NCI-H82 (cell line): ENCODE measurements at regions not wholly inside any gene's neighbourhood (a gene's known extent, or its start where the extent isn't known, plus 50 kb on each side); places are given as distances from the start of the nearest gene placed in this dataset.
"Not testable (repeated sequence)": the region's sequence is repeated elsewhere in the genome, so short reads cannot be mapped to it uniquely, and the experiment has no call there.

ENCODE experiments used
- DNase-seq: peaks from one replicate; lab custom pipeline; 2025; lab: John Stamatoyannopoulos, UW

GRCh38 chrX:75873993-75874392 is 88.9 kb upstream of the MAGEE2 start:
- DNase-seq = no peak

GRCh38 chrX:75883446-75883845 is 98.4 kb upstream of the MAGEE2 start:
- no peak for DNase-seq

- DNase-seq = no peak
Measured at GRCh38 chrX:75887833-75888232, 102.8 kb upstream of the MAGEE2 start.

- DNase-seq = no peak
Measured at GRCh38 chrX:75892749-75893148, 107.7 kb upstream of the MAGEE2 start.

GRCh38 chrX:75893281-75893680 is 108.2 kb upstream of the MAGEE2 start:
- no peak for DNase-seq

- DNase-seq = no peak
Measured at GRCh38 chrX:75911716-75912115, 126.7 kb upstream of the MAGEE2 start.

GRCh38 chrX:75957107-75957610 is 172.1 kb upstream of the MAGEE2 start:
- DNase-seq = peak; percentile 0

DNA sequence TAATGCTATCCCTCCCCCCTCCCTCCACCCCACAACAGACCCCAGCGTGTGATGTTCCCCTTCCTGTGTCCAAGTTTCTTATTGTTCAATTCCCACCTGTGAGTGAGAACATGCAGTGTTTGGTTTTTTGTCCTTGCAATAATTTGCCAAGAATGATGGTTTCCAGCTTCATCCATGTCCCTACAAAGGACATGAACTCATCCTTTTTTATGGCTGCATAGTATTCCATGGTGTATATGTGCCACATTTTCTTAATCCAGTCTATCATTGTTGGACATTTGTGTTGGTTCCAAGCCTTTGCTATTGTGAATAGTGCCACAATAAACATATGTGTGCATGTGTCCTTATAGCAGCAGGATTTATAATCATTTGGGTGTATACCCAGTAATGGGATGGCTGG is 176.3 kb upstream of the MAGEE2 start:
- DNase-seq = not testable (repeated sequence)

DNA sequence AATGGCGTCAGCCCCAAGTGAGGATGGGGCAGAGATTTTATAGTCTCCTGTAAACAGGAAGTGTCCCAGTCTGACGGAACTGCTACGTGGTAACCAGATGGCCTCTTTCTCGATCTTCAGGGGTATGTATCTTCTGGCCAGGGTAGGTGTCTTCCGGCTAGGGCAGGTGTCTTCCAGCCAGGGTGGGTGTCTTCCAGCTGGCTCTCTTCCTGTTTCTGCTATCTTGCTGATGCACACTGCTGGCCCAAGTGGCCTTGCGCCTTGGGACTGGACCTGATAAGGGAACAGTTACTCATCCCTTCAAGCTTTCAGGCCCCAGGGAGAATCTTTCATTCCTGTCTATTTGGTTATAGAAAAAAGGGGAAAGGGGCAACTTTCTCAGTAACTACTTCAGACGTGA is 178.7 kb upstream of the MAGEE2 start:
- DNase-seq = no peak

GRCh38 chrX:75968293-75968692 is 183.2 kb upstream of the MAGEE2 start:
- peak; percentile 18 for DNase-seq

GRCh38 chrX:75986976-75987375 is 185.9 kb upstream of the PBDC1 start:
- DNase-seq = no peak

DNA sequence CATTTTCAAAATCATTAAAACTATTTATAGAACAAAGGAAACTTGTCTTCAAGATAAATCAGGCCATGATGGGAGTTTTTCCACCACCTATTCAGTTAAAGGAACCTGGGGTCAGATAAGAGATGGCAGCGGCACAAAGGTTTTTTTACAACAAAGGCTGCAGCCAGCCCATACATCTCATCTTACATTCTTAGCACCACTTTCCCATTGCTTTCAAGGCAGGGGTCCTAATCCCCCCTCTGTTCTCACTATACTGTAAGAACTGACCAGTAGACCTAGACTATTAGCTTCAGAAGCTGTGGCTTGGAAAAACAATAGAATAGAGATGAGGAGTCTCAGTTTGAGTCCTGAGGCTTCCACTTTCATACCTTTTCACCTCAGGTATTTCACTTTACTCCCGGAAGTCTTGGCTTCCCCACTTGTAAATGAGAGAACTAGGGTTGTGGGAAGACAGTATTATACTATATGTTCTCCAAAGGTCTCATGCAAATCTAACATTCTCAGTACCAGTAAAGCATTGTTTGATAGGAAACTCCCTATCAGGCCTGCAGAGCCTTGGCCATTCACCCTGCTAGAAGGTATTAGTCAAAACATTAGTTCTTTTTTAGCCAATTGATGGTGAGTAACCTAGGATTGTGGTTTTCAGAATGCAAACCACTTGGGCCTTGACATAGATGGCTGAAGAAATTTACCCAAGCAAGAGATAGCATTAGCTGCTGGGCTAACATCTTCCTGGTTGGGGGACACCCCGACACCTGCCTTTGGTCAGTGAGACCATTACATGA is 182.9 kb upstream of the PBDC1 start:
- no peak for DNase-seq

DNA sequence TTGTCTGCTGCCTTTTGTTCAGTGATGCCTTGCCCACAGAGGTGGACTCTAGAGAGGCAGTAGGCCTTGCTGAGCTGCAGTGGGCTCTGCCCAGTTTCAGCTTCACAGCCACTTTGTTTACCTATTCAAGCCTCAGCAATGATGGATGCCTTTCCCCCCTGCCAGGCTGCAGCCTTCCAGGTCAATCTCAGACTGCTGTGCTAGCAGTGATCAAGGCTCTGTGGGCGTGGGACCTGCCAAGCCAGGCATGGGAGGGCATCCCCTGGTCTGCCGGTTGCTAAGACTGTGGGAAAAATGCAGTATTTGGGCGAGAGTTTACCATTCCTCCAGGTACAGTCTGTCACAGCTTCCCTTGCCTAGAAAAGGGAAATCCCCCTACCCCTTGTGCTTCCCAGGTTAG is 175.2 kb upstream of the PBDC1 start:
- DNase-seq = no peak

DNA sequence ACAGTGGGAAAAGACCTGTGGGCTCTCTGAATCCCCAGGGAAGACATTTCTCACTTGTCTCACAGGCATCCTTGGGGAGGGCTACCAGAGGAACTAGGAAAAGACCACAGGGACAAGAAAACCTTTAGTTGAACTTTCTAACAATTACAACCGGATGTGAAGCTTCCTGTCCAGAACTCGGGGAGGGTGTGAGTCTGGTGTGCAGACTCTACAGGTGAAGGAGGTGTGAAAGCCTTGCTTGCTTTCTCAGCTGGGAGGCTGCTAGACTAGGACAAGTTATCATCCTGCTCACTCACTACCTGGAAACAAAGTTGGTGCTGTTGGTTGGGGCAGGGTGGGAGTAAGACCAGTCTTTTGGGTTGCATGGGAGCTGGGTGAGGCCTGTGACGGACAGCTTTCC is 158.5 kb upstream of the PBDC1 start:
- no peak for DNase-seq

- DNase-seq = peak; percentile 30
Measured at GRCh38 chrX:76026292-76026691, 146.6 kb upstream of the PBDC1 start.

- no peak for DNase-seq
Measured at GRCh38 chrX:76026751-76027150, 146.1 kb upstream of the PBDC1 start.

DNA sequence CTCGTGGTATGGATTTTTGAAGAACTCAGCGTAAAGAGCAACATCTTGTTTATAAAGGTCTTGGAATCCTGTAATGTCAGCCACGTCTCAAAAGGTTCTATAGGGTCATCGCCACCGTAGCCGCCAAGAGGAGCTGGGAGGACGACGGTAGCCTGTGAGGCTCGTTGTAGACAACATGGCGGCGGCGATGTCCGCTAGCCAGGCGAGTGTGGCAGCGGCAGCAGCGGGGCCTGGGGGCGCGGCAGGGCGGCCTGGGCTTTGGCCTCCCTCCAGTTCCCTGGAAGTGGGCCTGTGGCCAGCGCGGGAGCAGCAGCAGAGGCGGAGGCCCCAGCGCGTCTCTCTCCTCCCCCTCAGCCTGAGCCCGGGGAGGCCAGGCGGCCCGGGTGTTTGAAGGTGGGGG is 143.5 kb upstream of the PBDC1 start:
- DNase-seq = no peak

GRCh38 chrX:76064825-76065224 is 108.0 kb upstream of the PBDC1 start:
- DNase-seq = no peak

- no peak for DNase-seq
Measured at GRCh38 chrX:76076124-76076523, 96.7 kb upstream of the PBDC1 start.

DNA sequence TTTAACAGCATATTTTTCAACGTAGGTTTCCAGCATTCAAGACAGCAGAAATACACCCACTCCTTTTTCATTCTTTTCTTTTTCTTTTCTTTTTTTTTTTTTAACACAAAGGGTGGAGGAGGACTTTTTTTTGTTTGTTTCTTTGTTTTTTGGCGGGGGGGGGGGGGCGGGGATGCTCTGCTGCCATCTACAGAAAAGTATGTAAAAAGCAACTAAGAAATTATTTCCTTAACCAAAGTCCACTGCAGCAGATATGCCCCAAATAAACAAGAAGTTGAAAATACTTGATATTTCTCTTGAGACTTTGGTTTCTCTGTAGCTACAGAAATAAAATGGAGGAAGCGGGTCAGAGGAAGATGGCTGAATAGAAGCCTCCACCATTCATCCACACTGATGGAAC is 63.2 kb upstream of the PBDC1 start:
- no peak for DNase-seq
